Effector memory CD8-positive, alpha-beta T cell (primary cell): ENCODE measurements at regions not wholly inside any gene's neighbourhood (a gene's known extent, or its start where the extent isn't known, plus 50 kb on each side); places are given as distances from the start of the nearest gene placed in this dataset.
"Not testable (repeated sequence)": the region's sequence is repeated elsewhere in the genome, so short reads cannot be mapped to it uniquely, and the experiment has no call there.

Experiments
- ATAC-seq: fragments of 150-1000 bp; cut with Tn5 transposase; replicated peaks from 2 replicates; pipeline ENCODE4 v1.10.0; 2021; ENCODE audit warnings: mild to moderate bottlenecking, moderate library complexity
- DNase-seq, 3 experiments: peaks; one replicate each; pipeline ENCODE4 v3.0.0; 2021
- H3K27ac Mint-ChIP-seq, 2 donors: one replicate each; pipeline ENCODE4 v1.8.0; 2022; ENCODE audit warnings: mild to moderate bottlenecking in 2 of 2, mixed read lengths in 2 of 2, moderate library complexity in 2 of 2
- H3K27me3 Mint-ChIP-seq, 2 donors: one replicate each; pipeline ENCODE4 v1.8.0; 2022; ENCODE audit warnings: mixed read lengths in 2 of 2
- H3K36me3 Mint-ChIP-seq: one replicate; pipeline ENCODE4 v1.8.0; 2022; ENCODE audit warnings: mild to moderate bottlenecking, moderate library complexity, mixed read lengths; ENCODE audit not compliant: insufficient read depth
- H3K4me1 Mint-ChIP-seq, 2 donors: one replicate each; pipeline ENCODE4 v1.8.0; 2022; ENCODE audit warnings: low read depth in 2 of 2, mixed read lengths in 2 of 2
- H3K4me3 Mint-ChIP-seq, 2 donors: one replicate each; pipeline ENCODE4 v1.8.0; 2022; ENCODE audit warnings: mild to moderate bottlenecking in 2 of 2, mixed read lengths in 2 of 2, moderate library complexity in 2 of 2
- H3K9me3 Mint-ChIP-seq, 2 donors: one replicate each; pipeline ENCODE4 v1.8.0; 2022; ENCODE audit warnings: mixed read lengths in 2 of 2

GRCh38 chr5:105885266-105885665 is 1785.5 kb downstream of the EFNA5 start:
- peaks cover 4 to 12% of the 10 kb centered on the region in 2 donors for H3K9me3 Mint-ChIP-seq
- ATAC-seq = no peak
- H3K4me3 Mint-ChIP-seq = no peak overlapping the region
- no peak for DNase-seq
- no peaks in the 10 kb centered on the region for H3K27me3 Mint-ChIP-seq
- H3K27ac Mint-ChIP-seq = no peak overlapping the region
- H3K36me3 Mint-ChIP-seq = no peaks in the 10 kb centered on the region
- no peaks in the 10 kb centered on the region for H3K4me1 Mint-ChIP-seq

GRCh38 chr5:105882956-105883481 is 1787.7 kb downstream of the EFNA5 start:
- no peak for DNase-seq
- Mint-ChIP-seq H3K4me3 (no peak overlapping the region), H3K27ac (no peak overlapping the region), H3K27me3 (no peaks in the 10 kb centered on the region), H3K36me3 (no peaks in the 10 kb centered on the region), H3K9me3 (peaks cover 5 to 10% of the 10 kb centered on the region in 2 donors), H3K4me1 (no peaks in the 10 kb centered on the region)
- no peak for ATAC-seq

- peaks cover 0 to 6% of the 10 kb centered on the region in 2 donors for H3K9me3 Mint-ChIP-seq
These were observed 1792.3 kb downstream of the EFNA5 start for GRCh38 chr5:105878402-105878801.

GRCh38 chr5:105877592-105877991 is 1793.1 kb downstream of the EFNA5 start:
- no peaks in the 10 kb centered on the region for H3K36me3 Mint-ChIP-seq
- DNase-seq (no peak), ATAC-seq (no peak)
- H3K27ac Mint-ChIP-seq = no peak overlapping the region
- no peak overlapping the region for H3K4me3 Mint-ChIP-seq
- no peaks in the 10 kb centered on the region for H3K4me1 Mint-ChIP-seq
- H3K9me3 Mint-ChIP-seq = peaks cover 6 to 12% of the 10 kb centered on the region in 2 donors
- no peaks in the 10 kb centered on the region for H3K27me3 Mint-ChIP-seq

More at GRCh38 chr5:105878402-105878801, 1792.3 kb downstream of the EFNA5 start:
- no peaks in the 10 kb centered on the region for H3K4me1 Mint-ChIP-seq
- no peak overlapping the region for H3K27ac Mint-ChIP-seq
- H3K4me3 Mint-ChIP-seq = no peak overlapping the region
- no peak for ATAC-seq
- H3K27me3 Mint-ChIP-seq = no peaks in the 10 kb centered on the region
- no peaks in the 10 kb centered on the region for H3K36me3 Mint-ChIP-seq
- DNase-seq = no peak

GRCh38 chr5:105874316-105874715 is 1796.4 kb downstream of the EFNA5 start:
- Mint-ChIP-seq H3K27ac (no peak overlapping the region), H3K27me3 (no peaks in the 10 kb centered on the region), H3K36me3 (no peaks in the 10 kb centered on the region), H3K9me3 (peaks cover 13 to 14% of the 10 kb centered on the region in 2 donors), H3K4me3 (no peak overlapping the region), H3K4me1 (no peaks in the 10 kb centered on the region)
- no peak for ATAC-seq
- no peak for DNase-seq

GRCh38 chr5:105872569-105873270 is 1798.0 kb downstream of the EFNA5 start:
- H3K4me1 Mint-ChIP-seq = no peaks in the 10 kb centered on the region
- H3K9me3 Mint-ChIP-seq = peaks cover 11 to 14% of the 10 kb centered on the region in 2 donors

GRCh38 chr5:105868038-105868780 is 1802.5 kb downstream of the EFNA5 start:
- no peaks in the 10 kb centered on the region for H3K4me1 Mint-ChIP-seq
- ATAC-seq = no peak
- H3K27ac Mint-ChIP-seq = no peak overlapping the region
- DNase-seq = no peak
- no peak overlapping the region for H3K4me3 Mint-ChIP-seq
- H3K9me3 Mint-ChIP-seq = peaks cover 13 to 21% of the 10 kb centered on the region in 2 donors
- no peaks in the 10 kb centered on the region for H3K27me3 Mint-ChIP-seq
- H3K36me3 Mint-ChIP-seq = no peaks in the 10 kb centered on the region

More at GRCh38 chr5:105872569-105873270, 1798.0 kb downstream of the EFNA5 start:
- Mint-ChIP-seq H3K27me3 (no peaks in the 10 kb centered on the region), H3K4me3 (no peak overlapping the region), H3K27ac (no peak overlapping the region), H3K36me3 (no peaks in the 10 kb centered on the region)
- no peak for DNase-seq
- ATAC-seq = no peak

- ATAC-seq = no peak
- Mint-ChIP-seq H3K4me3 (no peak overlapping the region), H3K9me3 (peaks cover 7% of the 10 kb centered on the region in 2 donors), H3K27me3 (no peaks in the 10 kb centered on the region), H3K4me1 (no peaks in the 10 kb centered on the region), H3K36me3 (no peaks in the 10 kb centered on the region), H3K27ac (no peak overlapping the region)
- DNase-seq = no peak
These were observed 1804.9 kb downstream of the EFNA5 start for GRCh38 chr5:105865834-105866233.

GRCh38 chr5:105859350-105859749 is 1811.4 kb downstream of the EFNA5 start:
- H3K4me1 Mint-ChIP-seq, H3K27me3 Mint-ChIP-seq, H3K27ac Mint-ChIP-seq, H3K36me3 Mint-ChIP-seq, ATAC-seq, H3K4me3 Mint-ChIP-seq, DNase-seq: not testable (repeated sequence)
- peaks cover 4 to 11% of the 10 kb centered on the region in 2 donors for H3K9me3 Mint-ChIP-seq

GRCh38 chr5:105849701-105850100 is 1821.0 kb downstream of the EFNA5 start:
- ATAC-seq (no peak), DNase-seq (no peak)
- no peak overlapping the region for H3K4me3 Mint-ChIP-seq
- H3K27ac Mint-ChIP-seq = no peak overlapping the region
- H3K4me1 Mint-ChIP-seq = no peaks in the 10 kb centered on the region
- H3K9me3 Mint-ChIP-seq = peaks cover 5 to 15% of the 10 kb centered on the region in 2 donors
- H3K27me3 Mint-ChIP-seq = no peaks in the 10 kb centered on the region
- H3K36me3 Mint-ChIP-seq = no peaks in the 10 kb centered on the region

- no peaks in the 10 kb centered on the region for H3K27me3 Mint-ChIP-seq
- no peaks in the 10 kb centered on the region for H3K36me3 Mint-ChIP-seq
- no peak overlapping the region for H3K4me3 Mint-ChIP-seq
- H3K9me3 Mint-ChIP-seq = peaks cover 12 to 21% of the 10 kb centered on the region in 2 donors
- H3K4me1 Mint-ChIP-seq = no peaks in the 10 kb centered on the region
- ATAC-seq (no peak), DNase-seq (no peak)
- H3K27ac Mint-ChIP-seq = no peak overlapping the region
These were observed 1829.9 kb downstream of the EFNA5 start for GRCh38 chr5:105840800-105841199.

- H3K9me3 Mint-ChIP-seq = peaks cover 7 to 16% of the 10 kb centered on the region in 2 donors
- no peak overlapping the region for H3K4me3 Mint-ChIP-seq
- H3K36me3 Mint-ChIP-seq = no peaks in the 10 kb centered on the region
- ATAC-seq (no peak), DNase-seq (no peak)
- no peaks in the 10 kb centered on the region for H3K4me1 Mint-ChIP-seq
- H3K27me3 Mint-ChIP-seq = no peaks in the 10 kb centered on the region
- H3K27ac Mint-ChIP-seq = no peak overlapping the region
These were observed 1833.8 kb downstream of the EFNA5 start for GRCh38 chr5:105836887-105837286.

GRCh38 chr5:105836268-105836667 is 1834.5 kb downstream of the EFNA5 start:
- H3K4me1 Mint-ChIP-seq = no peaks in the 10 kb centered on the region
- H3K36me3 Mint-ChIP-seq = no peaks in the 10 kb centered on the region
- ATAC-seq = no peak
- H3K27me3 Mint-ChIP-seq = no peaks in the 10 kb centered on the region
- DNase-seq = no peak
- H3K9me3 Mint-ChIP-seq = peaks cover 7 to 13% of the 10 kb centered on the region in 2 donors
- H3K4me3 Mint-ChIP-seq = no peak overlapping the region
- no peak overlapping the region for H3K27ac Mint-ChIP-seq

GRCh38 chr5:105828821-105829220 is 1841.9 kb downstream of the EFNA5 start:
- H3K4me1 Mint-ChIP-seq = no peaks in the 10 kb centered on the region
- no peaks in the 10 kb centered on the region for H3K27me3 Mint-ChIP-seq
- H3K27ac Mint-ChIP-seq = no peak overlapping the region
- DNase-seq (no peak), ATAC-seq (no peak)
- H3K4me3 Mint-ChIP-seq = no peak overlapping the region
- peaks cover 0 to 2% of the 10 kb centered on the region in 2 donors for H3K9me3 Mint-ChIP-seq
- H3K36me3 Mint-ChIP-seq = no peaks in the 10 kb centered on the region
